ENCODE measurements at regions not wholly inside any gene's neighbourhood (a gene's known extent, or its start where the extent isn't known, plus 50 kb on each side); places are given as distances from the start of the nearest gene placed in this dataset.

DNA sequence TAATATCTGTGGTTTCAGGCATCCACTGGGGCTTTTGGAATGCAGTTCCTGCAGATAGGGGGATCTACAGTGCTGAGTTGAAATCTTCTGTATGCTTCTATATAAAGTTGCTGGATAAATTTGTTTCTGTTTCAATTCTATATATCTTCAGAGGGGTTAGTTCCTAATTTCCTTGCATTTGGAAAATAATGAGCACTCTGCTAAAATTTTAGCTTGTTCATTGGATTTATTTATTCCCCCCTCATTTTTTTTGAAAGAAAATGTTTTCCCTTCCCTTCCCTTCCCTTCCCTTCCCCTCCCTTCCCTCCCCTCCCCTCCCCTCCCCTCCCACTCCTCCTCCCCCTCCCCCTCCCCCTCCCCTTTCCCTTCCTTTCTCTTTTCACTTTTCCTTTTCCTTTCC is 212.3 kb downstream of the GPD2 start:
- TF ChIP-seq POLR2A (IDR thresholded peaks at IDR 0.05) (no peak), CTCF (IDR thresholded peaks at IDR 0.05) (no peak)
